Testis (tissue), 2 donors: ENCODE measurements at regions not wholly inside any gene's neighbourhood (a gene's known extent, or its start where the extent isn't known, plus 50 kb on each side); places are given as distances from the start of the nearest gene placed in this dataset.

Experiments
- DNase-seq: peaks from one replicate; pipeline ENCODE4 v3.0.0-alpha.2; 2019
- H3K27ac ChIP-seq, 2 donors: fragments of 200-600 bp; sonication (generic); one replicate each; pipeline ENCODE4 v1.5.1; 2019
- H3K27me3 ChIP-seq: fragments of 200-600 bp; sonication (generic); one replicate; pipeline ENCODE4 v1.5.1; 2019
- H3K36me3 ChIP-seq: fragments of 200-600 bp; sonication (generic); one replicate; pipeline ENCODE4 v1.5.1; 2017; ENCODE audit warnings: low read depth; ENCODE audit errors: missing control alignments
- H3K4me1 ChIP-seq: fragments of 200-600 bp; sonication (generic); one replicate; pipeline ENCODE4 v1.5.1; 2019
- H3K4me3 ChIP-seq, 2 donors: fragments of 200-600 bp; sonication (generic); one replicate each; pipeline ENCODE4 v1.5.1; 2017 to 2019
- H3K9me3 ChIP-seq: fragments of 200-600 bp; sonication (generic); one replicate; pipeline ENCODE4 v1.5.1; 2017
- CTCF ChIP-seq, 3 experiments: fragments of 450-650 bp in 2 of 3; fragments of 200-600 bp in 1 of 3; sonication (generic) in 1 of 3; IDR thresholded peaks; one replicate each; pipeline ENCODE4 v1.5.1; 2016 to 2019; ENCODE audit warnings: antibody characterized with exemption in 3 of 3, mild to moderate bottlenecking in 2 of 3, moderate library complexity in 1 of 3
- POLR2A ChIP-seq: fragments of 450-650 bp; IDR thresholded peaks from one replicate; pipeline ENCODE4 v1.6.1; 2017; ENCODE audit warnings: antibody characterized with exemption, mild to moderate bottlenecking, moderate library complexity
- WGBS, 2 donors: methylation state at CpG; one replicate each; pipeline ENCODE4 v1.1.5; 2018; 5-methylcytosine and 5-hydroxymethylcytosine counted together
- intact Hi-C: fragments of 100-400 bp; cut with DNase I; formaldehyde crosslinking; loops from one replicate; pipeline ENCODE4 v1.15.1; 2023; ENCODE audit warnings: low total_unique reads

DNA sequence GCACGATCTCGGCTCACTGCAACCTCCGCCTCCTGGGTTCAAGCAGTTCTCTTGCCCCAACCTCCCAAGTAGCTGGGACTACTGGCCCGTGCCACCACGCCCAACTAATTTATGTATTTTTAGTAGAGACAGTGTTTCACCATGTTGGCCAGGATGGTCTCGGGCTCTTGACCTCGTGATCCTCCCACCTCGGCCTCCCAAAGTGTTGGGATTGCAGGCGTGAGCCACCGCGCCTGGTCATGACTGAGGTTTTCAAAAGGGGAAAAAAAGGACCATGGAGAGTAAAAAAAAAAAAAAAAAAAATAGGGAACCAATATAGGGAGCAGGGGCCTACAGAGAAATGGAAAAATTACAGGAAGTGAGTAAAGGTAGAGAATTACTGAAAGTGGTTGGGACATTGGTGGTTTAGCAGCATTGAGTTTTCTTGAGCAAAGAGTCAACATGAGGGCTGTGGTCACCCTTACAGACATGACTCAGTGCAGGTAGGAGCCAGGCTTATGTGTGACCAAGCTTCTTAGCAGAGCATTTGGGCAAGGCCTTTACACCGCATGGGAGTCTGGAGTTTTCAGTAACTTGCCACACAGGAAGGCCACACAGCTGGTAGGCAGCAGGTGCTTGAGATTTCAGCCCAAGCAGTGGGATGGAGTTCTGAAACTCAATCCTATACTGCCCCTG is 447.3 kb downstream of the HS3ST3B1 start:
- no peak overlapping the region for H3K27ac ChIP-seq
- H3K36me3 ChIP-seq: no peaks in the 10 kb centered on the region
- intact Hi-C loops: no loop called here
- H3K4me1 ChIP-seq: no peaks in the 10 kb centered on the region
- H3K9me3 ChIP-seq: no peaks in the 10 kb centered on the region
- H3K4me3 ChIP-seq: no peak overlapping the region
- no peak for TF ChIP-seq POLR2A
- TF ChIP-seq CTCF (IDR thresholded peaks at IDR 0.05): no peak
- no peaks in the 10 kb centered on the region for H3K27me3 ChIP-seq
- WGBS, 2 donors: 89 to 95% methylated on average over 12 of the region's 12 CpGs
- no peak for DNase-seq

DNA sequence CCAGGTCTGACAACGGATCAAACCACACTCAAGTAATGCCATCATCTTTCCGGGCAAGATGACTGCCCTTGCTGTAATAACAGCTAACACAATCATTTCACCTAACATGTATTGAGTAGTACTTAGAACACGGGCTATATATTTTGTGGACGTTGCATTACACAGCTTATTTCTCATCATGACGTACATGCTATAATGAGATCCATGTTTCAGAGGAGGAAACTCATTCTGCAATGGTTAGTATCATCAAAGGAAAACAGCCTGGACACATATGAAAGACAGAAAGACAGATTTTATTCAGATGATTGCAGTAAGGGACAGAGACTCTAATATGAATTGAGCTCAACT is 446.7 kb downstream of the HS3ST3B1 start:
- intact Hi-C loops: no loop called here
- no peak for TF ChIP-seq POLR2A
- no peak for TF ChIP-seq CTCF (IDR thresholded peaks at IDR 0.05)
- H3K4me3 ChIP-seq: no peak overlapping the region
- WGBS, 2 donors: 77 to 86% methylated on average over 5 of the region's 5 CpGs
- H3K4me1 ChIP-seq: no peaks in the 10 kb centered on the region
- no peaks in the 10 kb centered on the region for H3K36me3 ChIP-seq
- DNase-seq: no peak
- no peak overlapping the region for H3K27ac ChIP-seq
- no peaks in the 10 kb centered on the region for H3K27me3 ChIP-seq
- H3K9me3 ChIP-seq: no peaks in the 10 kb centered on the region

GRCh38 chr17:14746822-14747602 is 446.1 kb downstream of the HS3ST3B1 start:
- Histone ChIP-seq H3K4me1 (no peaks in the 10 kb centered on the region), H3K27ac (no peak overlapping the region), H3K9me3 (no peaks in the 10 kb centered on the region), H3K27me3 (no peaks in the 10 kb centered on the region), H3K4me3 (no peak overlapping the region), H3K36me3 (no peaks in the 10 kb centered on the region)
- intact Hi-C loops: no loop called here
- WGBS, 2 donors: 75 to 77% methylated on average over 8 of the region's 8 CpGs
- no peak for DNase-seq
- TF ChIP-seq CTCF (IDR thresholded peaks at IDR 0.05) (no peak), POLR2A (no peak)

- Histone ChIP-seq H3K4me1 (no peaks in the 10 kb centered on the region), H3K9me3 (no peaks in the 10 kb centered on the region), H3K27ac (no peak overlapping the region), H3K36me3 (no peaks in the 10 kb centered on the region), H3K27me3 (no peaks in the 10 kb centered on the region), H3K4me3 (no peak overlapping the region)
- intact Hi-C loops: no loop called here
- no peak for TF ChIP-seq POLR2A
- TF ChIP-seq CTCF (IDR thresholded peaks at IDR 0.05): no peak
- no peak for DNase-seq
- 88 to 96% methylated on average over 1 of the region's 1 CpG for WGBS, 2 donors
Observed at GRCh38 chr17:14745541-14745940, 444.7 kb downstream of the HS3ST3B1 start.
